HG03196 (cell line): ENCODE measurements at regions not wholly inside any gene's neighbourhood (a gene's known extent, or its start where the extent isn't known, plus 50 kb on each side); places are given as distances from the start of the nearest gene placed in this dataset.

ENCODE experiments used
- ATAC-seq: cut with Tn5 transposase; IDR thresholded peaks from one replicate; pipeline ENCODE4 v1.9.1; 2021; ENCODE audit not compliant: unreplicated experiment

DNA sequence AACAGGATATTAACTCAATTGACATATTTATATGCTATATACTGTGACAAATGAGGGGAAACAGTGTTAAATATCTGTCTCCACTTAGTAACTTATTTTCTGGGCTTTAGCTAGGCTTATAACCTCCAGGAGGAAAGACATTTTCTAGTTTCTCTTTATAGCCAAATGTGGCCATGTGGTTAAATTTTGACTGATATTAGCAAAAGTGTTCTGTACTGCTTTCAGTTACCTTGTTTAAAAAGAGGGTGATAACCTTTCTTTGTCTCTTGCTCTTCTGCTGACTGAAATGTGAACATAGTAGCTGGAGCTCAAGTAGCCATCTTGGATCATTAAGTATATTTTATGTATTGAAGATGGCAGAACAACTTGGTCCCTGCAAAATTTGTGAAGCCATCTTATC lies 253.7 kb downstream of the PDHA2 start:
- ATAC-seq = no peak

DNA sequence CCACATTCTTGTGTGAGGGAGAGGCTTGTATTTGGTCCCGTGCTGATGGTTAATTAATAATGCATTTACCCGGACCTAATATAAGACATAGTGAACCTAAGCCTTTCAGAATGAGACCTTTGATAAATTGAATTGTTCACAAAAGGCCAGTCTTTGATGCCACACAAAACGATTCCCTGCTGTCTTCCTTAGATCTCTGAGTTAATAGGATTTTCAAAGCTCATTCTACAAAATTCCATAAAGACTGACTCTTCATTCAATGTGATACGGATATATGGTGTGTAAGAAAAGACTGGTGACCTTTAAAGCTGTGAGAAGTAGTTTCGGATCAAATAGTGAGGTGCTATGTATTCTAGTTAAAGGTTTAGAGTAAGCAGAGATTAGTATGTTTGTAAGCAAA lies 254.3 kb downstream of the PDHA2 start:
- ATAC-seq = no peak

DNA sequence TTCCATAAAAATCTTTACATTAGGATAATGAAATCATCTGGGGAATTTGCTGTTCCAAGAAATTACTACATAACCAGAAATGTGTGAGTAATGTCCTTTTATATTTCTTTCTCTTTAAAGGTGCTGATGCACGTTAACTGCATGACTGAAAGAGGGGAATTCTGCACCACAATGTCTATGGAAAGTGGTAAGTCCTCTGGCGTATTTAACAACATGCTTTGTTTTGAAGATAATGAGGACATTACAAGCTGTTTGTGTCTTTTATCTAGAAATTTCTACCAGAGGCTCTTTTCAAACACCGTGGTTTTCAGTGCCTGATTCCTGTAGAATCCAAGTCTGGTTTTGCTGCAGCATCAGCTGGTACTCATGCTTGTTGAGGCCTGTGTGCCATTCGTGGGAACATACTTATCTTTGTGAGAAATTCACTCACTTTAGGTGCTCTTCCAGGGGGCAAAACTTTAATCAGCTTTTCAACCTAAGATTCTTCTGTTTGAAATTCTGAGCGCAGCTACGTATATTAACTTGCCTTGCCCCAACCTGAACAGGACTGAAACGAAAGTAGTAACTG lies 257.2 kb downstream of the PDHA2 start:
- no peak for ATAC-seq

DNA sequence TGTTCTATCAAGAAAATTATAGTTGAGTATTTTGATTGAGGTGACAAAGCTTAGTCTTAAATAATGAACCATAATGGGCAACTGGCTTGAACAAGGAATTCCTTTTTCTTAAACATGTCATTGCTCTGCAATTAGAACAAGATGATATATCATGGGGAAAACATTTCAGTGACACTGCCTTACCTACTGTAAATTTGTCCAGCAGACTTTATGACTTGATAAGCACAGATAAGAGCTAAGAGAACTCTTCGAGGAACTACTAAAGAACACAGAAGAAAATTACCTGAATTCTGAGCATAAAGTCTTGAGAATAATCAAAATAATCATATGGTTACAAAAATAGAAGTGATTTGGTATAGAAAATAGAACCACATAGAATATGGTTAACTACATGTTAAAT lies 257.8 kb downstream of the PDHA2 start:
- ATAC-seq = no peak

DNA sequence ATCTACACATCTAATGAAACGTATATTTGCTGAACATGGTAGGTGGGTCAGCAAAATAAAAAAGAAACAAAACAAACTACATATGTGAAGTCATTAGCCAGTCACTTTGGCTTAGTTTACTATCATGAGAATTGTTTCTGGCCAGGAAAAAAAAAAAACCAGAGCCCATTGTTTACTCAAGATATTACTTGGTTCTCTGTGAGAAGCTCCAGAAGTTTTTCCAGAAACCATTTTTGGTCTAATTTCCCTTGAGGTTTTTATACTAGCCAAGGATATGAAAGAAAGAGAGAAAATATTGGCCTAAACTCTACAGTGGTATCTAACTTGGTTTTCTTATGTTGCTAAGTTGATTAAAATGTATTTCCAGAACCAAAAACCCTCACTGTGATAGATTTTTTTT lies 259.1 kb downstream of the PDHA2 start:
- no peak for ATAC-seq

DNA sequence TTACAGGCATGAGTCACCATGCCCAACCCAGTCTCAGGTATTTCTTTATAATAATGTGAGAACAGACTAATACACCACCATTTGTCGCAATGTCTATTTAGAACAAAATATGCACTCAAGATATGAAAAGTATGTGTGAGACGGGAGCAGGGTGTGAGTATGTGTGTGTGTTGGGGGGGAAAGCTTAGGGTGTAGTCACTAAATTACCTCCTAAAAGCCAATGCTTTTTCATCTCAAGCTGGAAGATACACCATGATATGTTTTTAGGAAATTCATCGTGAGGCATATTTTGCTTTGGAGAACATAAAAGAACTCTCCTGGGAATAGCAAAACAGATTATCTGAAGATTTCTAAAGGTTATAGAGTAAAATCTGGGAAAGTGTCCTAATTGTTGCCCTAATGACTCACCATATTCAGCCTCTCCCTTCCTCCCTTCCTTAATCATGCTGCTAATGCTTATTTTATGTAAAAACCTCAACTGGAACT lies 262.7 kb downstream of the PDHA2 start:
- no peak for ATAC-seq

DNA sequence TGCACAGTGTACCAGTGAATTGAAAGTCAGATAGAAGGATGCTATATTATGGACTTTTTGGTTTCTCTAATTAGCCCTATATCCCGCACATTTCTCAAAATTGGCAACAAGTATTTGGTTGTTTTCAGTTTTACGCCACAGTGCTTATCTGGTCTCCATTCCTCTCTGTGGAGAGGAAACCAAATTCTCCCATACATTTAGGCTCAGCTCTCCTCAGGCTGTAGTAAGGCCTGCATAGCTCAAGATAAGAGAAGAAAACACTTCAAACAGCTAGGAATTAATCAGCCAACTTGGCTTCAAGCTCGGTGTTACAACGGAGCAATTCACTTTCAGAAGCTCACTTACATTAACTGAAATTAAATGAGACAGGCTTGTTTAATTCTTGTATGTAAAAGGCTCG lies 263.2 kb downstream of the PDHA2 start:
- ATAC-seq = no peak

DNA sequence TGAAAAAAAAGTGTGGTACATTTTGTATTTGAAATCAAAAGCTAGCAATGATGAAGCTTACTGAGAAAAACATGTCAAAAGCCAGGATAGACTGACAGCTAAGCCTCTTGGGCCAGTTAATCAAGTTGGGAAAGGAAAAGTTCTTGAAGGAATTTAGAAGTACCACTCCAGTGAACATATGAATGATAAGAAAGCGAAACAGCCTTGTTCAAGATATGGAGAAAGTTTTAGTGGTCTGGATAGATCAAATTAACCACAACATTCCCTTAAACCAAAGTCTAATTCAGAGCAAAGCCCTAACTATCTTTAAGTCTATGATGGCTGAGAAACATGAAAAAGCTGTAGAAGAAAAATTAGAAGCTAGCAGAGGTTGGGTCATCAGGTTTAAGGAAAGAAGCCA lies 268.3 kb downstream of the PDHA2 start:
- no peak for ATAC-seq

DNA sequence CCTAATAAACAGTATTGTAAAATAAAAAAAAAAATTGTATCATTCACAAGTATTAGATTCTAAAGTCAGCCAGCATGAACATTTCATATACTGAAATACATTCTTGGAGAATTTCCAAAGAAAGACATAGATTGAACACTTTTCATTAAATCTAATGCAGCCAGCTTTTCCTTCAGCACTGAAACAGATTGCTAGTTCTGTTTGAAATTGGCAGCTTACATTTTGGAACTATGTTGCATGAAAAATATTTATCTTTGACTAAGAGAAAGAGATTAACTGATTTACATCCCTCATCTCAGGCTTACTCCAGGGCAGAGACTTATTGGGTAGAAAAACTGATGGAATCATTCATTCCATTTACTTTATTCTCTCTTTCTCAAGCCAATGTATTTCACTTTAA lies 272.7 kb downstream of the PDHA2 start:
- ATAC-seq = no peak

DNA sequence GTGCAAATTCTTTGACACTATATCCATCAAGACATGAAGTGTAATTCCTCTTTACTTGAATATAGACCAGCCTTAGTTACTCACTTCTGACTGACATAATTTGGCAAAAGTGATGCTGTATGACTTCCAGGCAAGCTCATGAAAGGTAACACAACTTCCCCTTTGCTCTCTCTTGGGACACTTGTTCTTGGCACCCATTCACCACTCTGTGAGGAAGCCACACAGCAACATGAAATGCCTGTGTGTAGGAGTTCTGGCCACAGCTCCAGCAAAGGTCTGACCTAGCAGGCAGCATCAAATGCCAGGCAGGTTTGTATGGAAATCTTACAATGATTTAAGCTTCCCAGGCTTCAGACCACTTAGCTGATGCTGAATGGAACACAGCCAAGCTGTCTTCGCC lies 280.3 kb downstream of the PDHA2 start:
- ATAC-seq = no peak

DNA sequence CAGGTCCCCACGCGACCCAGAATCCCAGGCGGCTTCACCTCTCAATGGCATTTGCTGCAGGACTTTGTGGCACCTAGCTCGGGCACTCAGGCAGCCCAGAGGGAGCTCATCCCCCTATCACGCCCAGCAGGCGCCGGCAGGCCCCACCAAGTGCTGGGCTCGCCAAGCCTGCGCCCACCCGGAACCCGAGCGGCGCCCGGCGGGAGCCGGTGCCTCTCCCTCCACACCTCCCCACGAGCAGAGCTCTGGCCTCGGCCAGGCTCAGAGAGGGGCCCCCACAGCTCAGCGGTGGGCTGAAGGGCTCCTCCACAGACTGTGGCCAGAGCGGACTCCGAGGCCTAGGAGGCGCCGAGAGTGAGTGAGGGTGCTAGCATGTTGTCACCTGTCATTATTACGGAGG lies 286.3 kb downstream of the PDHA2 start:
- ATAC-seq = no peak

DNA sequence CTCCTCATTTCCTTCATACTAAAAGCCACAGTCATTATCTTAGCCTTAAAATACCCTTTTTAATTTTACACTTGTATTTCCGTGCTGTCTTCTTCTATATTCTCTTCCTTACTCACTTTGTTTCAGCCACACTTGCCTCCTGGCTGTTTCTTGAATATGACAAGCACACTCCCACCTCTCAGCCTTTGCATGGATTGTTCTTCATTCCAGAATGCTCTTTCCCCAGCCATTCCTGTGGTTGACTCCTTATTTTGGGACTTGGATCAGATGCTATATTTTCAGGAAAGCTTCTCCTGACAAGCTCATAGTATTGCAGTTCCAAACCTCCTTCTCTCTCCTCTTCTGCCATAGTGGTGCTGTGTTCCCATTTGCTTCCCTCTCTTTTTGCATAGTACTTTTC lies 291.3 kb downstream of the PDHA2 start:
- no peak for ATAC-seq

DNA sequence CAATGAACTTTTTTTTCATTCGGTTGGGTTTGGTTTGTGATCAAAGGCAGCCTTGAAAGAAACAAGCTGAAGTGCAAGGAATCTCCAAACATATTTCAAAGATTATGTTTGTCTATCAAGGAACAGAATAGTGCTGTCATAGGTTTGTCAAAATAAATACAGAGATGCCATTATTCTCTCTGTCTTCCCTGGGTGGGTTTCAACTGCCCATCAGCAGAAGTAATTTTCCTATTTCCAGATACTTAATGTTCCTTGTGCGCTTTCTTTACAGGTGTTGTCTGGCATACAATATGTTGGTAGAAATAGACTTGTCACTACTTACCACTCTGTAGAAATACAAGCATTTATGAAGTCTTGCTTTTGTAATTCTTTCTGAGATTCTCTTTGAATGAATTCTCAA lies 294.9 kb downstream of the PDHA2 start:
- no peak for ATAC-seq

DNA sequence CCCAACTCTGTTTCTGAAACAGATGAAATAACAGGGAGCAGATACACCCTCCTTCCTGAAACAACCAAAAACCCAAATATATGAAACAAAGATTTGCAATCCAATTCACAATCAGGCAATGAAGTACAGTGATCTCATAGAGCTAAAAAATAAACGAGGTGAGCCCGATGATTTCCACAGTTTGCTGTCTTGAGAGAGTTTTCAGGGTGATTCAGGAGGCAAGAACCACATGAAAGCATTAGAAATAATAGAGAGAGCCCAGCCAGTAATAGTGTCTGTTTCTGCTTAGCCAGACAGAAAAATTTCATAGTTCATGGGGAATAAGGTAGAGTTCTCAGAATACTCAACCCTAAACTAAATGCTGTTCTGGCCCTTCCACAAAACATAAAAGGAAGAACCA lies 296.2 kb downstream of the PDHA2 start:
- ATAC-seq = no peak

DNA sequence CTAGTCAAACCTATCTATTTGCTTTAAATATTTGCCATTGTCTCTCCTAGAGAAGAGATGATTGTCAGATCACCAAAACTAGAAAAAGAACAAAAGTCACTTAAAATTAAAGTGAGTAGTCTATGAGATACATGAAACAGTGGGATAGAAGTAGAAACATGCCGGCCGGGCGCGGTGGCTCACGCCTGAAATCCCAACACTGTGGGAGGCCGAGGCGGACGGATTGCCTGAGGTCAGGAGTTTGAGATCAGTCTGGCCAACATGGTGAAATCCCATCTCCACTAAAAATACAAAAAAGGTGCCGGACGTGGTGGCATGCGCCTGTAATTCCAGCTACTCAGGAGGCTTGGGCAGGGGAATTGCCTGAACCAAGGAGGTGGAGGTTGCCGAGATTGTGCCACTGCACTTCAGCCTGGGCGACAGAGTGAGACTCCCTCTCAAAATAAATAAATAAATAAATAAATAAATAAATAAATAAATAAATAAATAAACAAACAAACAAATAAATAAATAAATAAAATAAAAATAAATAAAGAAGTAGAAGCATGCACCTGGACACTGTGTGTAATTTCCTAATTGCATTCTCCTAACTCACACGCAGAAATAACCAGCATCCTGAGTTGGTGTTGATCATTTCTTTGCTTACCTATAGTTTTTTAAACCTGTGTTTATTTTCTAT lies 299.5 kb downstream of the PDHA2 start:
- ATAC-seq = no peak

DNA sequence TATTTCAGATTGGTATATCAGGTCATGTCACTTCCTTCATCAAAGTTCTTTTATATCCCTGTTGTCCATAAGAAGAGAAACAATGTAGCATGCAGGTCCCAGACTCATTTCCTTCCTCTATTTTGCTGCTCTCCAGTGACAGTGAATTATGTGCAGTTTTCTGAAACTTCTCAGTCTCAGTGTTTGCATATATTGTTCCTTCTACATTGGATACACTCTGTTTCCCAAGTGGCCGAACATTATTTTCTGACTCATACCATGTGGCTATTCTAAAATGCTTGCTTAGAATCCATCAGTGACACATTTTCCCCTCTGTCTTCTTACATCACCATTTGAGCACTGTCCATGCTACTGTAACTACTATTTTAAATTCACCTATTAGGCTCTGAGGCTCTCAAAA lies 305.7 kb downstream of the PDHA2 start:
- ATAC-seq = no peak

DNA sequence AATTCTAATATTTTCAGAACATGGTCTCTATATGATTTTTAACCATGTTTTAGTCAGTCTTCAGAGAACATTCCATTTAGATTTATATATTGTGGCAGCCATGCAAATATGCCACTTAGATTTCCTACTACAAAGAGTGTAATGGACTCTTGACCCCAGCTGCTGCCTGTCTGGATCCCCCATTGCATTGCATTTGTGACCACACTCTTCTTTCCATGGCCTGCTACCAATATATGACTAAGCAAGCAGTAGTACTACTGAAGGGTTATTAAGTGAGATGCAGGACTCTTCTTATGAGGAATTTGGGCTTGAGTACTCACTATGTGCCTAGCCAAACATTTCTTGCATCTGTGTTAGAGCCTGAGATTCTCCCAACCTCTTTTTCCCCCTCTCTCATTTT lies 306.8 kb downstream of the PDHA2 start:
- no peak for ATAC-seq

DNA sequence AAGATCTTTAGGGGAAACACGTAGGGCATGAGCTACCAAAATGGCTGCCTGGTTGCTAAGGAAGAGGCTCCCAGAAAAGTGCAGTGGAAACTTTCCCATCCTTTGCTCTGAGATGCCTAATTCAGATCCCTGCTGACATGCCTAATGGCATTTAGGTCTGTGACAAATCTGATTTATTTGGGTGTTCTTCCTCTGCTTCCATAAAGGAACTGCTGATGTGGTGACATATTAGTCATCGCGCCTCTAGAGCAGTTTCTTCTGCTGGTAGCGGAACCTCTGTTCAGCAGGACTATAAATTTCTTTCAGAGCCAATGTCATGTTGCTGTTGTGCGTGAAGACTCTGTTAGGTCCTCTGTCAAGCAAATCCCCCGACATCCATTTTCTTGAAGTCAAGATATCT lies 310.0 kb downstream of the PDHA2 start:
- no peak for ATAC-seq

DNA sequence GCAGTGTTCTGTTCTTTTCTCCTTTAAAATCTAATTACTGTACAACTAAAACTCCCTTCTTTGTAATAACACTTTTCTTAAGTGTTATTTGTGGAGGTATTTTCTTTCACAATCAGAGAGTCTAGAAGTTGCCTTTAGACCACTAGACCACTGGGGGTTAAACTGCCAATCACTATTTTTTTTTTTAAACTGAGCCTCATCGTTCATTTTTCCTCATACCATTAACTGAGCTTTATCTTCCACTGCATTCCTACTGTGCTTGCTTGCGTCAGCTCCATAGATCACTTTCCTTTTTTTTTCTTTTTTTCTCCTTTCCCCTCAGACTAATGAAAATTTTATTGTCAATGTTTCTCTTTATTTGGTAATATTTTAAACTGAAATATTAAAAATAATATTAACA lies 310.6 kb downstream of the PDHA2 start:
- no peak for ATAC-seq

DNA sequence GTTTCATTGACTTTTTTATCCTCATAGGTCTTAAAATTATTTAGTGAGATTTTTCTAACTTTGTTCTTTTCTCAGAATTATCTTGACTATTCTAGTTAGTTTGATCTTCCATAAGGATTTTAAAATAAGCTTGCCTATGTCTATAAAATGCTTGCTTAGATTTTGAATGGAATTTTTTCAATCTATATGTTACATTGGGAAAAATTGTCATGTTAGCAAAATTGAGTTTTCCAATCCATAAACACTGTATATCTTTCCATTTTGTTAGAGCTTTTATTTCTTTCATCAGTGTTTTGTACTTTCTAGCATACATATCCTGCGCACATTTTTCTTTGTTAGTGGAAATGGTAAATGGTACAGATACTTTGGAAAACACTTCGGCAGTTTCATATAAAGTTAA lies 312.9 kb downstream of the PDHA2 start:
- no peak for ATAC-seq

DNA sequence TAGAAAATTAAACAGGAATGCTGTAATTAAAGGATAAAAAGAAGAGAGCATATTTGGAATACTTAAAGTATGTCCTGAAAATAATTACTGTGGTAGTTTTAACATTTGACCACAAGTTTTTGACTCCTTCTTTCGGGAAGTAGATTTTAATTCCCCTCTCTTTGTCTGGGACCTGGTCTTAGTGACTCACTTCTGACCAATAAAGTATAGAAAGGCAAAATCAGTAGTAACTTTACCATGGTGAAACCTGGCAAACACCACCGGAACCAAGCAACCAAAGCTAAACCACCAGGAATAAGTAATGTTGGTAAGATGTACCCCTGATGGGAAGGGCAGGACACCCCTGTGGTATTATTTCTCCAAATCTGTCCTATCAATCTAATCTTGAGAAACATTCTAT lies 314.8 kb downstream of the PDHA2 start:
- ATAC-seq = no peak

DNA sequence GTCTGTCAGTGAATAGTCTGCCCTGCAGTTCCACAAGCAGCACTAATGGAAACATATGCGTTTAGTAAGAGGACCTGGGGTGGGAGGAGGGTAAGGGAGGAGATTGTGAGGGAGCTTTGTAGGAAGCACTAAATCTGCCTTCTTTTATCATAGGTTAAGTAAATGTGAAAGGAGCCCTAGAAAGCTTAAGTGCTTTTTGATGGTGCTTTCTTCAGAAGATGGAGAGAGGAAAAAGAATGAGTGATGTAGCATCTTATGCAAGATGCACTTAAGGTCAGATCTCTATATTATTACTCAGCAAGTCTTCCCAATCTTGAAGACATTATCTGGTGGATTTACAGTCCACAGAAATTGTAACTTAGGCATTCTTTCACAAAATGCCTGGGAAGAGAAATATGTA lies 322.7 kb downstream of the PDHA2 start:
- no peak for ATAC-seq

DNA sequence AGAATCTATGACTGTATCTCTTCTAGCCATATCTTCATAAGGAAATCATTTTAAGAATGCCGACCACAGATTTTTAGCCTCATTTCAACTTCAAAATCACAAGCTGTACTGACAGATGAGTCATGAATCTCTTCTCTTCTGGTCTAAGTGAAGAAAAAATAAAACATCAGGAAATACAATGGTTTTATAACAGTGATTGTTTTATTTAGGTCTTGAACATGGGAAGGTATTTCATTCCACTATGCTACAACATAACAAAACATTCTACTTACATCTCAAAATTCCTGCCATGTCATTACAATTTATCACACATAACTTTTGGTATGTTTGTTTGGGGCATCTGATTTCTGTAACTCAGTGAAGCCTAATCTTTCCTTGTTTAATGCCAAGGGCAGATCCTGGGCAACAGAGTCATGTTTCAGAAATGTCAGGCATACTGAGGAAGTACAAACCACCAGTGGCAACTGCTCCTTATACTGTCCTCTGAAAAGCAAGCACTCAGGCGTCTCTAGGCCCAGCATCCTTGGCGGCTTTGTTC lies 325.0 kb downstream of the PDHA2 start:
- ATAC-seq = no peak
